Liver (tissue), 7 donors: ENCODE measurements at regions not wholly inside any gene's neighbourhood (a gene's known extent, or its start where the extent isn't known, plus 50 kb on each side); places are given as distances from the start of the nearest gene placed in this dataset.

Experiments used
- DNase-seq: peaks from one replicate; pipeline ENCODE4 v3.0.0-alpha.2; 2017; ENCODE audit warnings: low spot score
- H3K27ac ChIP-seq, 2 donors: one replicate each; pipeline ENCODE4 v1.7.0; 2013; ENCODE audit warnings: inconsistent platforms in 2 of 2, low read length in 2 of 2, control low read depth in 1 of 2, low read depth in 1 of 2, mild to moderate bottlenecking in 1 of 2
- H3K27me3 ChIP-seq, 4 donors: one replicate each; pipeline versions ENCODE4 v1.6.1 to v1.7.0; 2013; ENCODE audit warnings: low read length in 3 of 4, inconsistent platforms in 1 of 4, mild to moderate bottlenecking in 1 of 4, moderate library complexity in 1 of 4; ENCODE audit not compliant: control insufficient read depth in 4 of 4, insufficient read depth in 4 of 4
- H3K36me3 ChIP-seq, 4 donors: one replicate each; pipeline versions ENCODE4 v1.6.1 to v1.7.0; 2013; ENCODE audit warnings: low read length in 3 of 4, mild to moderate bottlenecking in 3 of 4, low read depth in 1 of 4, moderate library complexity in 1 of 4; ENCODE audit not compliant: control insufficient read depth in 4 of 4, insufficient read depth in 3 of 4
- H3K4me1 ChIP-seq, 4 donors: one replicate each; pipeline versions ENCODE4 v1.6.1 to v1.7.0; 2013; ENCODE audit warnings: low read length in 3 of 4, mild to moderate bottlenecking in 3 of 4, moderate library complexity in 1 of 4; ENCODE audit not compliant: control insufficient read depth in 4 of 4, insufficient read depth in 4 of 4
- H3K4me3 ChIP-seq, 3 donors: one replicate each; pipeline versions ENCODE4 v1.6.1 to v1.7.0; 2013; ENCODE audit warnings: low read length in 3 of 3, control low read depth in 1 of 3, low read depth in 1 of 3, mild to moderate bottlenecking in 1 of 3
- H3K9ac ChIP-seq, 2 donors: one replicate each; pipeline ENCODE4 v1.7.0; 2013; ENCODE audit warnings: low read length in 2 of 2, mild to moderate bottlenecking in 2 of 2, moderate library complexity in 2 of 2, control low read depth in 1 of 2, low read depth in 1 of 2
- H3K9me3 ChIP-seq, 4 donors: one replicate each; pipeline versions ENCODE4 v1.6.1 to v1.7.0; 2013; ENCODE audit warnings: low read length in 3 of 4; ENCODE audit not compliant: control insufficient read depth in 4 of 4
- CTCF ChIP-seq: fragments of 150-350 bp; IDR thresholded peaks from 2 replicates; pipeline ENCODE4 v1.5.1; 2017; ENCODE audit warnings: improper control_type of control experiment, low read depth, low read length; ENCODE audit not compliant: missing input control
- EGR1 ChIP-seq, 2 donors: IDR thresholded peaks; 2 replicates each; pipeline ENCODE4 v1.6.1; 2016 to 2018; ENCODE audit warnings: antibody characterized with exemption in 2 of 2, low read depth in 2 of 2
- FOXA1 ChIP-seq: IDR thresholded peaks from 2 replicates; pipeline ENCODE4 v1.6.1; 2016; ENCODE audit warnings: antibody characterized with exemption
- FOXA2 ChIP-seq: IDR thresholded peaks from 2 replicates; pipeline ENCODE4 v1.6.1; 2016; ENCODE audit warnings: antibody characterized with exemption
- GABPA ChIP-seq, 2 donors: IDR thresholded peaks in 1 of 2; conservative IDR thresholded peaks in 1 of 2; 2 replicates each; pipeline ENCODE4 v1.6.1; 2016; ENCODE audit warnings: antibody characterized with exemption in 2 of 2, mild to moderate bottlenecking in 1 of 2, moderate library complexity in 1 of 2
- HNF4G ChIP-seq: IDR thresholded peaks from 2 replicates; pipeline ENCODE4 v1.6.1; 2016; ENCODE audit warnings: antibody characterized with exemption
- JUND ChIP-seq, 2 donors: IDR thresholded peaks; 2 replicates each; pipeline ENCODE4 v1.6.1; 2016; ENCODE audit warnings: antibody characterized with exemption in 2 of 2
- REST ChIP-seq: IDR thresholded peaks from 2 replicates; pipeline ENCODE4 v1.6.1; 2016; ENCODE audit warnings: antibody characterized with exemption, mild to moderate bottlenecking
- RXRA ChIP-seq, 2 donors: IDR thresholded peaks; 2 replicates each; pipeline ENCODE4 v1.6.1; 2017 to 2018; ENCODE audit warnings: antibody characterized with exemption in 2 of 2, mild to moderate bottlenecking in 1 of 2
- YY1 ChIP-seq: IDR thresholded peaks from 2 replicates; pipeline ENCODE4 v1.6.1; 2016; ENCODE audit warnings: antibody characterized with exemption, mild to moderate bottlenecking
- ZBTB33 ChIP-seq: IDR thresholded peaks from 2 replicates; pipeline ENCODE4 v1.6.1; 2016; ENCODE audit warnings: antibody characterized with exemption
- donor health status: healthy.
- donor health status: healthy.
- donor health status: healthy.
- donor health status: healthy.

GRCh38 chr12:88925454-88925853 lies 345.2 kb upstream of the KITLG start:
- H3K27ac ChIP-seq: no peak overlapping the region

More at GRCh38 chr12:88925454-88925853, 345.2 kb upstream of the KITLG start:
- Histone ChIP-seq H3K36me3 (no peaks in the 10 kb centered on the region), H3K9me3 (no peaks in the 10 kb centered on the region), H3K4me1 (no peaks in the 10 kb centered on the region), H3K27me3 (no peaks in the 10 kb centered on the region), H3K4me3 (no peak overlapping the region), H3K9ac (no peak overlapping the region)
- DNase-seq: no peak
- no peak for TF ChIP-seq EGR1 (IDR thresholded peaks at IDR 0.05; ENCODE audit: low read depth in 2 of 2)
- no peak for TF ChIP-seq FOXA2
- TF ChIP-seq GABPA (IDR thresholded peaks at IDR 0.05 in 1 of 2, conservative IDR thresholded peaks at IDR 0.05 in 1 of 2): no peak
- no peak for TF ChIP-seq REST
- no peak for TF ChIP-seq RXRA (IDR thresholded peaks at IDR 0.05)
- no peak for TF ChIP-seq JUND (IDR thresholded peaks at IDR 0.05)
- no peak for TF ChIP-seq YY1
- TF ChIP-seq HNF4G: no peak
- TF ChIP-seq ZBTB33: no peak
- no peak for TF ChIP-seq CTCF
- no peak for TF ChIP-seq FOXA1
